Lung (tissue), 11 donors: ENCODE measurements at regions not wholly inside any gene's neighbourhood (a gene's known extent, or its start where the extent isn't known, plus 50 kb on each side); places are given as distances from the start of the nearest gene placed in this dataset.

Experiments
- ATAC-seq: fragments of 200-7000 bp; cut with Tn5 transposase; one replicate; pipeline ENCODE4 v1.9.1; 2020; ENCODE audit warnings: moderate number of reproducible peaks; ENCODE audit not compliant: insufficient read depth, low FRiP score
- DNase-seq, 3 donors: peaks; one replicate each; pipeline ENCODE4 v3.0.0-alpha.2; 2013 to 2017
- H3K27ac ChIP-seq, 2 donors: one replicate each; pipeline ENCODE4 v1.5.1; 2013; ENCODE audit warnings: mild to moderate bottlenecking in 2 of 2, moderate library complexity in 2 of 2, control low read depth in 1 of 2, inconsistent platforms in 1 of 2, low read depth in 1 of 2, low read length in 1 of 2
- H3K27me3 ChIP-seq, 3 donors: one replicate each; pipeline ENCODE4 v1.5.1; 2013; ENCODE audit warnings: low read length in 2 of 3; ENCODE audit not compliant: control insufficient read depth in 3 of 3, insufficient read depth in 3 of 3
- H3K36me3 ChIP-seq, 4 donors: one replicate each; pipeline ENCODE4 v1.5.1; 2013; ENCODE audit warnings: low read length in 4 of 4, mild to moderate bottlenecking in 1 of 4, moderate library complexity in 1 of 4; ENCODE audit not compliant: control insufficient read depth in 4 of 4, insufficient read depth in 4 of 4
- H3K4me1 ChIP-seq, 5 donors: one replicate each; pipeline ENCODE4 v1.5.1; 2013; ENCODE audit warnings: low read length in 5 of 5, mild to moderate bottlenecking in 2 of 5, moderate library complexity in 1 of 5; ENCODE audit not compliant: control insufficient read depth in 5 of 5, insufficient read depth in 5 of 5
- H3K4me3 ChIP-seq: one replicate; pipeline ENCODE4 v1.5.1; 2013; ENCODE audit warnings: mild to moderate bottlenecking, control low read depth, moderate library complexity
- H3K9ac ChIP-seq, 2 donors: one replicate each; pipeline ENCODE4 v1.5.1; 2013; ENCODE audit warnings: low read length in 2 of 2, control low read depth in 1 of 2; ENCODE audit not compliant: insufficient read depth in 1 of 2
- H3K9me3 ChIP-seq, 4 donors: one replicate each; pipeline ENCODE4 v1.5.1; 2013; ENCODE audit warnings: low read length in 3 of 4, mild to moderate bottlenecking in 1 of 4, moderate library complexity in 1 of 4; ENCODE audit not compliant: control insufficient read depth in 4 of 4, insufficient read depth in 3 of 4
- CTCF ChIP-seq: IDR thresholded peaks from 2 replicates; pipeline ENCODE4 v1.5.1; 2012; ENCODE audit warnings: mild to moderate bottlenecking; ENCODE audit errors: control extremely low read depth, extremely low read depth
- WGBS, 2 donors: extraction: QIAGEN DNeasy Blood & Tissue Kit; methylation state at CpG; one replicate each; pipeline ENCODE4 v1.1.7; 2013; 5-methylcytosine and 5-hydroxymethylcytosine counted together
- donor health status: control.
- donor health status: control.
- donor health status: Bipolar disorder and iron deficiency.
- donor health status: healthy.
- donor health status: DM: yes; HTN: yes; CAD: no.

GRCh38 chr5:124403281-124403680 lies 343.2 kb downstream of the ZNF608 start:
- WGBS, 2 donors: 95 to 100% methylated on average over 2 of the region's 2 CpGs
- no peak for ATAC-seq

GRCh38 chr5:124402144-124402581 lies 344.3 kb downstream of the ZNF608 start:
- H3K9me3 ChIP-seq: no peaks in the 10 kb centered on the region
- H3K36me3 ChIP-seq: no peaks in the 10 kb centered on the region
- peak; percentile 59 to 94 (median 93) for DNase-seq
- peak; percentile 81 for ATAC-seq
- no peaks in the 10 kb centered on the region for H3K27me3 ChIP-seq
- H3K4me3 ChIP-seq: no peak overlapping the region
- no peak for TF ChIP-seq CTCF
- 34 to 56% methylated on average over 3 of the region's 3 CpGs for WGBS, 2 donors
- no peak overlapping the region for H3K9ac ChIP-seq
- H3K27ac ChIP-seq: peak overlapping the region in 1 of 2 donors; percentile 68
- peaks cover 2 to 39% (median 9%) of the 10 kb centered on the region in 5 donors for H3K4me1 ChIP-seq

More at GRCh38 chr5:124403281-124403680, 343.2 kb downstream of the ZNF608 start:
- no peak for DNase-seq
- Histone ChIP-seq H3K4me3 (no peak overlapping the region), H3K36me3 (no peaks in the 10 kb centered on the region), H3K9ac (no peak overlapping the region), H3K4me1 (peaks cover 2 to 31% (median 9%) of the 10 kb centered on the region in 5 donors), H3K27me3 (no peaks in the 10 kb centered on the region), H3K27ac (no peak overlapping the region), H3K9me3 (no peaks in the 10 kb centered on the region)
- no peak for TF ChIP-seq CTCF

GRCh38 chr5:124401476-124402143 lies 344.8 kb downstream of the ZNF608 start:
- Histone ChIP-seq H3K27ac (peak overlapping the region in 1 of 2 donors; percentile 68), H3K27me3 (no peaks in the 10 kb centered on the region), H3K9me3 (no peaks in the 10 kb centered on the region), H3K9ac (no peak overlapping the region), H3K4me1 (peaks cover 2 to 41% (median 9%) of the 10 kb centered on the region in 5 donors), H3K36me3 (no peaks in the 10 kb centered on the region), H3K4me3 (no peak overlapping the region)
- WGBS, 2 donors: 61 to 76% methylated on average over 6 of the region's 6 CpGs
- no peak for ATAC-seq
- TF ChIP-seq CTCF: no peak
- DNase-seq: no peak
